Cardiac muscle cell (in vitro differentiated cells and primary cell): ENCODE measurements at regions not wholly inside any gene's neighbourhood (a gene's known extent, or its start where the extent isn't known, plus 50 kb on each side); places are given as distances from the start of the nearest gene placed in this dataset.

Experiments
- DNase-seq, 2 donors: peaks; one replicate each; pipeline versions ENCODE4 v3.0.0 to v3.0.0-alpha.2; 2010 to 2017; ENCODE audit warnings: low read depth in 1 of 2, low spot score in 1 of 2
- H3K27ac ChIP-seq: fragments of 200-600 bp; sonication (generic); 2 replicates; pipeline ENCODE4 v1.5.1; 2016
- H3K27me3 ChIP-seq: fragments of 200-600 bp; sonication (generic); 2 replicates; pipeline ENCODE4 v1.6.0; 2016; ENCODE audit warnings: control low read depth
- H3K36me3 ChIP-seq: fragments of 200-600 bp; sonication (generic); 2 replicates; pipeline ENCODE4 v1.5.1; 2016; ENCODE audit warnings: control low read depth
- H3K4me1 ChIP-seq: fragments of 200-600 bp; sonication (generic); 2 replicates; pipeline ENCODE4 v1.8.1; 2017; ENCODE audit warnings: low read depth, mild to moderate bottlenecking, mixed run types
- H3K4me3 ChIP-seq: fragments of 200-600 bp; sonication (generic); 2 replicates; pipeline ENCODE4 v1.5.1; 2016; ENCODE audit warnings: mild to moderate bottlenecking
- H3K9me3 ChIP-seq: fragments of 200-600 bp; sonication (generic); 2 replicates; pipeline ENCODE4 v1.5.1; 2017; ENCODE audit warnings: low read depth, mild to moderate bottlenecking, control low read depth
- TF ChIP-seq, protein P1 (sequence below): IDR thresholded peaks from 2 replicates; pipeline ENCODE4 v1.5.1; 2012; ENCODE audit warnings: low read depth, mild to moderate bottlenecking, low read length

DNA sequence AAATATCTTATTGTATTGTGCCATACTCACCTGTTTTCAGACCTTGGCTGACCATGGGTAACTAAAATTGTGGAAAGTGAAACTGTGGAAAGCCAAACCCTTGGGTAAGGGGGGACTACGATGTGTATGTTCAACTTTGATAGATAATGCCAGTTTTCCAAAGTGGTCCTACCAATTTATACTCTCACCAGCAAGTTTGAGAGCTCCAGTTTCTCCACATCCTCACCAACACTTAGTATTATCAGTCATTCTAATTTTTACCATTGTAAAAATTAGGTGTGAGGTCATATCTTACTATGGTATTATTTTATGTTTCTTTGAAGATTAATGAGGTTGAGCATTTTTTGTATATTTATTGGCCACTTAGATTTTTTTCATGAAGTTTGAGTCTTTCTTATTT is 346.9 kb upstream of the PODXL start:
- Histone ChIP-seq H3K36me3 (no peaks in the 10 kb centered on the region), H3K9me3 (no peaks in the 10 kb centered on the region), H3K4me1 (no peaks in the 10 kb centered on the region), H3K4me3 (no peak overlapping the region), H3K27me3 (no peaks in the 10 kb centered on the region), H3K27ac (no peak overlapping the region)
- DNase-seq: no peak
- TF ChIP-seq, protein P1, sequence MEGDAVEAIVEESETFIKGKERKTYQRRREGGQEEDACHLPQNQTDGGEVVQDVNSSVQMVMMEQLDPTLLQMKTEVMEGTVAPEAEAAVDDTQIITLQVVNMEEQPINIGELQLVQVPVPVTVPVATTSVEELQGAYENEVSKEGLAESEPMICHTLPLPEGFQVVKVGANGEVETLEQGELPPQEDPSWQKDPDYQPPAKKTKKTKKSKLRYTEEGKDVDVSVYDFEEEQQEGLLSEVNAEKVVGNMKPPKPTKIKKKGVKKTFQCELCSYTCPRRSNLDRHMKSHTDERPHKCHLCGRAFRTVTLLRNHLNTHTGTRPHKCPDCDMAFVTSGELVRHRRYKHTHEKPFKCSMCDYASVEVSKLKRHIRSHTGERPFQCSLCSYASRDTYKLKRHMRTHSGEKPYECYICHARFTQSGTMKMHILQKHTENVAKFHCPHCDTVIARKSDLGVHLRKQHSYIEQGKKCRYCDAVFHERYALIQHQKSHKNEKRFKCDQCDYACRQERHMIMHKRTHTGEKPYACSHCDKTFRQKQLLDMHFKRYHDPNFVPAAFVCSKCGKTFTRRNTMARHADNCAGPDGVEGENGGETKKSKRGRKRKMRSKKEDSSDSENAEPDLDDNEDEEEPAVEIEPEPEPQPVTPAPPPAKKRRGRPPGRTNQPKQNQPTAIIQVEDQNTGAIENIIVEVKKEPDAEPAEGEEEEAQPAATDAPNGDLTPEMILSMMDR: no peak

DNA sequence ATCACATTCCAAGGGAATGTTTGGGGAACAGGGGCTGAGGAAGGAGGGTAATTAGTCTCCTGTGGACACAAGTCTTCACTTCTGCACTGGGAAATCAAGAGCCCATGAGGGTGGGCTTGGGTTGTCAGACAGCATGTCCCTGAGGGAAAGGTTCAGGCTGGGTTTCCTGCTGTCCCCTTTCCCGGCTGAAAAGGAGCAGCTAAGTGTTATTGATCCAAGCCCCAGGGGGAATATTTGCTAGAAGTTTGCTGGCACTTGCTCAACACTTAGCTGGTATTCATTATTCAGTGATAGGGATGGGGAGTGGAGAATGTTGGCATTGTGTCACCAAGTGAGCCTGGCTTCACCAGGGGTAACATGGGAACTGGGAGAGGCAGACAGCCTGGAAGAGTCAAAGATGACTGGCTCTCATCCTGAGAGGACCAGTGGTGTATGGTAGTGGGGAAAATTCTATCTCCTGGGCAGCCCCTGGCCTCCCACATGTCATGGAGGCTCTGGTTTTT is 344.4 kb upstream of the PODXL start:
- Histone ChIP-seq H3K4me3 (no peak overlapping the region), H3K27ac (no peak overlapping the region), H3K27me3 (no peaks in the 10 kb centered on the region), H3K9me3 (no peaks in the 10 kb centered on the region), H3K4me1 (peaks cover 7% of the 10 kb centered on the region), H3K36me3 (no peaks in the 10 kb centered on the region)
- DNase-seq: no peak
- TF ChIP-seq, protein P1: no peak

DNA sequence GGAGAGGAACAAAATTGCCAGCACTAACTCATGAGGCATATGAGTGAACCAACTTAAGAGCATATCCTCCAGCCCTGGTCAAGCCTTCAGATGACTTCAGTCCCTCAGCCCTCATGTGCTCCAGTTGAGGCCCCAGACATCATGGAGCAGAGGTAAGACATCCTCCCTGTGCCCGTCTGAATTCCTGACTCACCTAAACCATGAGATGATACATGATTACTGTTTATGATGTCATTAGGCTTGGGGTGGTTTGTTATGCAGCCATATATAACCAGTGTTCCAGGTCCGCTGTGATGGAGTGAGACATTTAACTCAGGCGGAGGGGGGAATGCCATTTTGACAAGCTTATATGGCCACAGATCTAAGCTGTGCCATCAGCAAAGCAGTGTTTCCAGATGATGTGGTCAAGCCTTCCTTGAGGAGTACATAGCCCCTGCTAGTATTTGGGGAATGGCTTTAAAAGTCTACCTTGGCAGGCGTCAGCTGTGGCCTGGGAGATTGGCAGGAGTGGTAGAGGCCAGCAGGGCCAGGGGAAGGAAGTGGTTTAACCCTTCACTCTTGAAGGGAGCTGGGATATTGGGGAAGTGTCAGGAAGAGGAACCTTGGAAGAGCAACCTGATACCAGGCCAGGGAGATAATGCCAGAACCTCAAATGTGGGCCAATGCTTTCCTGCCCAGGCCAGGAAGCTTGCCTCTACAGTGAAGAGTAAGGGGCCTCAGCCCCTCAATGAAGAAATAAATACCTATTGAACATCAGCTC is 343.0 kb upstream of the PODXL start:
- H3K4me1 ChIP-seq: peaks cover 7% of the 10 kb centered on the region
- no peak overlapping the region for H3K27ac ChIP-seq
- TF ChIP-seq, protein P1: no peak
- H3K27me3 ChIP-seq: no peaks in the 10 kb centered on the region
- no peaks in the 10 kb centered on the region for H3K9me3 ChIP-seq
- DNase-seq: no peak
- H3K36me3 ChIP-seq: no peaks in the 10 kb centered on the region
- no peak overlapping the region for H3K4me3 ChIP-seq

DNA sequence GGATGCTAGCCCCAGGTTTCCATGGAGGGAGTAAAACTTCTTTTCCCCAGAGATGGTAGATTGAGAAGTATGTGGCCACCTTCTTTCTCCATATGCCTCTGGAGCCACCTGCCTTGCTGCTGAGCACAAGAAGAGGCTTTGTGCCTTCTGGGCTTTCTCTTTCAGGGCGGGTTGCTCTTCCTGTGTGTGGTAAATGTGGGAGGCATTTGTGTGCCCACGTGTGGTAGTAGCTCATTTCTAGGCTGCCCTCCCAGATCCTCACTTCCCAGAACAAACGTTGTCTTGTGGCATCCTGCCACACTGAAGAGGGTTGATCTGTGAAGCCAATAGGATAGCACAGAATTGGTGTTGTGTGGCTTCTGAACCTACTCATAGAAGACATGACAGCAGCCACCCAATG is 342.0 kb upstream of the PODXL start:
- H3K9me3 ChIP-seq: no peaks in the 10 kb centered on the region
- no peaks in the 10 kb centered on the region for H3K27me3 ChIP-seq
- DNase-seq: peak in 1 of 2 donors; percentile 41
- no peak overlapping the region for H3K27ac ChIP-seq
- no peak overlapping the region for H3K4me3 ChIP-seq
- no peaks in the 10 kb centered on the region for H3K36me3 ChIP-seq
- H3K4me1 ChIP-seq: peaks cover 7% of the 10 kb centered on the region
- TF ChIP-seq, protein P1: no peak

DNA sequence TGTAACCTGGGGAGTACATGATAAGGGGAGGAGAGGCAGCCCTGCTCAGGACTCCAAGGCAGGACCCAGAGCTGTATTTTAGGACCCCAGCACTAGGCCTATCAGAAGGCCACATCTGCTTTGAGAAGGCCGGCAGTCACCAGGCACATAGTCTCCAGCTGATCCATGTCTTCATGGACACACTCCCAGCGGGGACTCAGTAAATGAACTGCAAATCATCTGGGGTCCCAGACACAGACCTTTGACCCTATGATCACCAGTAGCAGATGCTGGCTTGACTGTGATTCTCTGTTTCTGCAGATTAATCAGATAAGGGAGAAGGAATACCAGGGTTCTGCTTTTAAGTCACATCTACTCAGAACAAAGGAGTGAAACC is 341.4 kb upstream of the PODXL start:
- no peak for DNase-seq

More for the DNA sequence above, 341.4 kb upstream of the PODXL start:
- H3K27ac ChIP-seq: no peak overlapping the region
- TF ChIP-seq, protein P1: no peak
- H3K36me3 ChIP-seq: no peaks in the 10 kb centered on the region
- no peak overlapping the region for H3K4me3 ChIP-seq
- H3K9me3 ChIP-seq: no peaks in the 10 kb centered on the region
- H3K27me3 ChIP-seq: no peaks in the 10 kb centered on the region
- peaks cover 7% of the 10 kb centered on the region for H3K4me1 ChIP-seq
